HG03066 (cell line): ENCODE measurements at regions not wholly inside any gene's neighbourhood (a gene's known extent, or its start where the extent isn't known, plus 50 kb on each side); places are given as distances from the start of the nearest gene placed in this dataset.

Source experiments
- ATAC-seq: cut with Tn5 transposase; IDR thresholded peaks from one replicate; pipeline ENCODE4 v1.9.1; 2021; ENCODE audit warnings: low read depth; ENCODE audit not compliant: unreplicated experiment

DNA sequence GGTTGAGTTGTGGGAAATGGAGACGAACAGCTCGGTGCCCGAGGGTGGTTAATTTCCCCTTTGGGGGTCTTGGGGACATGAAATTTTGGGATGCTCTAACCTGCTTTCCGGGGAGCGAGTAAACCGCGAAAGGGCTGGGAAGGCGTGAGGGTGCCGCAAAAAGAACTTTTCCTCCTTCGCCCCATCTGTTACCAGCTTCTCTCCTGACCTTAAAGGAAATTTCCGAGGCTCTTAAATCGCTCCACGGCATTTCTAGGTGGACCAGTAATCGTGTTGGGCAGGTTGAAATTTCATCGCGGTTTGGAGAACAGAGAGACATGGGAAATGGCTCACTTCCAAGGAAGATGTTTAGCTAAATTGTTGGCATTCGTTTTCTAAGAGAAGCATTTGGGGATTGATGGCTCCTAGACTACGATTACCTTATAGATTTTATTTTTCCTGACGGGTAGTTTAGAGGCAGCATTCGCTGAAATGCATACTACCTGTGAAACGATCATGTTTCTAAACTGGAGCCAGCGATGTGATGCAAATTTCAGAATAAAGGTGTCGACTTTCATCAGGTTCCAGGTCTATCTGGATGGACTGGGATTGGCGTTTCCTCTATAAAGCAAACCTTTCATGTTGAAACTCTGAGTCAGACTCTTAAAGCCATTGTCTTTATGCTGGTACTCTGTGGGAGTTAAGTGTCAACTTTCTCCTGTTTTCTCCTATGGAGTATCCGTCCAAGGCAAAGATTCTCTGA, 414.5 kb downstream of the PCNX1 start:
- ATAC-seq: no peak

DNA sequence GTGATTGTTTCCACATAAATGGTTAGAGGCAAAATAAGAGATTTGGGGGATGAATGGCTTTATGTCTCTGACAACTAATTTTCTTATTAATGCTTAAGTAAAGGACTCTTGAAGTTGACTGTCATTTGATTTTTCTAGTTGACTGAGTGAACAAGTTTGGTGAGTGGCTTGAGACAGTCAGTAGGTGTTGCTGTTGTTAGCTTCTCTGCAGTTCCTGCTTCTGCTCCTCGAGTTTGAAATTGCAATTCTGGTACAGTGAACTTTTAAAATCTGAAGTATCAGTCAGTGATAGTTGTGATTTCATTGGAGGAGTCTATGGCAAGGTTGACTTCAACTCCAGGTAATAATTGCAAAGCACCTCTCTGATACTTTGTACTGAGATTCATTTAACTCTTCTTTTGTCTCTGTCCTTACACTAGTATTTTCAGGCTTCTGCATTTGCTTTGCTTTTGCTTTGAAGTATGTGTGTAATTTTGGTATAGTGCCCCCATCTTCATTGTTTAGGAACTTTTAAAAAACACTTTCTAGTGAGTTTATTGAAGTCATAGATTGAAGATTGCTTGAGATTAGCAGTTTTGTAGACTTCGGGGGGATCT, 415.5 kb downstream of the PCNX1 start:
- ATAC-seq: no peak

DNA sequence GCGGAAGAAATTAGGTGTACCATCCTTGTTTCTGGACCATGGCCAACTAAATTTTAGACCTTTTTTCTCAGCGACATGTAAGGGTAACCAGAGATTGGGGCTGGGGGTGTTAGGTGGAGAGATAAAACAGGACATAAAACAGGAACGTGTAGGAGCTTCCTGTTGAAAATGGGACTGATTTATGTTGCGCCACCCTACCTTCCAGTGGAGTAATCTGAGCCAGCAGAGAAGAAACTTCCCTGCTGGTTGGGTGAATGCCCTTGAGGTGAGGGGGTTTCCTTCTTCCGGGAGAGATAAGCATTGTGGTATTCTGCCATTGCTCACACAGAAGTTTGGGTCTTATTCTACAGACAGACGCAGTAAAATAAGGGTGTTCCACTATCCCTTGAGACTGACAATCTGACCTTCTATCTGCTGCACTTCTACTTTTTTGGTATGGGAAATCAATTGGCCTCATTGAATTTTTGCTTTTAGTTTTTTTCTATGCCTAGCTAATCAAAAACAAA, 417.6 kb downstream of the PCNX1 start:
- no peak for ATAC-seq

DNA sequence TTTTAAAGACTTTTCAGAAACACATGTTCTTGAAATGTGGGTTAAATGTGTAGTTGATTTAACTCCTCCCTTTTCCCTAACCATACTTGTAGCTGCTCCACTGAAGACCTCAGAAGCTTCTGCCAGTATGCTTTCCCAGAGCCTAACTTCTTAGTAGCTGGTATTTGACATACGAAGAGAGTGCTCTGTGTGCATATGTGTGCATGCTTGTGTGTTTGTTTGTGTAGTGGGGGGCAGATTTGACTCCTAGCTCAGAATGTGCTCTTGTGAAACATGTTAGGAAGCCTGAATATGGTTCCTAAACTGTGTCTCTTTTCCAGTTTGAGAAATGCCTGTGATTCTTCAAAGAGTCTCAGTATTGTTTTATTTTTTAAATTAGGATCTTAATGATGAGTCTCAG, 420.4 kb downstream of the PCNX1 start:
- ATAC-seq: no peak

DNA sequence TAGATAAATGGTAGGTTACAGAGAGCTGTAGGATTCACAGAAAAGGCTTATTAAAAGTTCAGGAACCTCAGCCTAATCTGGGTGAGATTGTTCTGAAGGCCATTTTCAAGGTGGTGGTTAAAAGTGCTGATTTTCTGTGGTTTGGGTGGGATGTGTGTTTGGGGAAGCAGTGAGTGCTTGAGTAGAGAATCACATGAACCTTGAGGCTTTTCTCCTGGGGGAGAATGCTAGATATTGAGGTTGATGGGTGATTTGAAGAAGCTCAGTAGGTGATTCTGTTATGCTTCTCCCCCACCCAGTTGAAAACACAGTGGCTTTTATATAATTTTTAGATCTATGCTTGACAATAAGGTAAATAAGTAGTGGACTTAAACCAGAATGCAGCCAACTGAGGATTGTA, 420.9 kb downstream of the PCNX1 start:
- no peak for ATAC-seq

DNA sequence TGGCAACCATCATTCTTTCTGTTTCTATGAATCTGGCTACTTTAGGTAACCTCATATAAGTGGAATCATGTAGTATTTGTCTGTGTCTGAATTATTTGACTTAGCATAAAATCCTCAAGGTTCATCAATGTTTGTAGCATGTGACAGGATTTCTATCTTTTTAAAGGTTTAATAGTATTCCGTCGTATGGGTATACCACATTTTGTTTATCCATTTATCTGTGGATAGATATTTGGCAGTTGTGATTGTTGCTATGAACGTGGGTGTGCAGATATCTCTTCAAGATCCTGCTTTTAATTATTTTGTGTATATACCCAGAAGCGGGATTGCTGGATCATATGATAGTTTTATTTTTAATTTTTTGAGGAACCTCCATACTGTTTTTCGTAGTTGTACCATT, 421.7 kb downstream of the PCNX1 start:
- ATAC-seq: no peak

DNA sequence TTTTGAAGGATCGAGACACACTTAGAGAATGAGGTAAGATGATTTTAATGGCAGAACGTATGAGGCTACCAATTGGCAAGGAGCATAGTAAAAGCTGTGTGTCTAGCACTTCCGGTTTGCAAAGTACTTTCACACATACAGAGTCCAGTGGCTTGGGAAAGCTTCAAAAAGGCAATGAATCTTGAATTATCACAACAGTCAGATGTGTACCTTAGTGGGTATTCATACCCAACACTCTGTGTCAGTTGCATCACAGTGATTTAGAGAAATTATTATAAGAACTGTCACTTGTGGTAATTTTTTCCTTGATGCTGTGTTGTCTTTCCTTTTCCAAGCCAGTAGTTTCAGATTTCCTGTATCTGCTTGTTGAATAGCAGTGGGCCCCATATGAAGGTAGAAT, 424.1 kb downstream of the PCNX1 start:
- no peak for ATAC-seq

DNA sequence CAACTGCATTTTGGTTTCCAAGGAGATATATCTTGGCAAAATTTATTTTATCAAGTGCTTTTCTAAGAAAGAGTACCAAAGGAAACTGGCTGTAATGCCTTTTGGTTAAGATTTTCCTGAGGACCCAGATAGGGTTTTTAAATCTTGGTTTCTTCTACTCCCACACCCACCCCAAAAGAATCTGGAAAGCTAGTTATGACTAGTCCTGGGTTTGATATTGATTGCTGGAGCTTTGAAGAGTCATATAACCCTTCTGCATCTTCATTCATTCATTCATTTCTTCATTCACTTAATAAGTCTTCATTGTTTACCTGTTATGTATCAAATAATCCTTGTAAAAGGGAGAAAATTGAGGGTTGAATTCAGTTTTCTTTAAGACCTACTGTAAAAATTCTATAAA, 425.2 kb downstream of the PCNX1 start:
- ATAC-seq: no peak

DNA sequence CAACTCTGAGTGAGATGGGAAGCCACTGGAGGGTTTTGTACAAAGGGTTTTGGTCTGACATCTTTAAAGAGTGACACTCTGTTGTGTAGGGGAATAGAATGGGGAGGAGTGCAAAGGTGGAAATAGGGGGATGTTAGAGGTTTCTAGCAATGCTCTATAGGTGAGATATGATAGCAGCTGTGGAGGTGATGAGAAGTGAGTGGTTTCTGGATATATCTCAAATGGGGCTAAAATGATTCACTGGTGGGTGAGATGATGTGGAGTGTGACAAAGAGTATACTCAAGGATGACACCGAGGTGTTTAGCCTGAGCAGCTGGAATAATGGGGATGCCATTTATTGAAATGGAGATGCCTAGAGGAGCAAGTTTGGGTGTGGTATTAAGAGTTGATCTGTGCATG, 426.4 kb downstream of the PCNX1 start:
- no peak for ATAC-seq

DNA sequence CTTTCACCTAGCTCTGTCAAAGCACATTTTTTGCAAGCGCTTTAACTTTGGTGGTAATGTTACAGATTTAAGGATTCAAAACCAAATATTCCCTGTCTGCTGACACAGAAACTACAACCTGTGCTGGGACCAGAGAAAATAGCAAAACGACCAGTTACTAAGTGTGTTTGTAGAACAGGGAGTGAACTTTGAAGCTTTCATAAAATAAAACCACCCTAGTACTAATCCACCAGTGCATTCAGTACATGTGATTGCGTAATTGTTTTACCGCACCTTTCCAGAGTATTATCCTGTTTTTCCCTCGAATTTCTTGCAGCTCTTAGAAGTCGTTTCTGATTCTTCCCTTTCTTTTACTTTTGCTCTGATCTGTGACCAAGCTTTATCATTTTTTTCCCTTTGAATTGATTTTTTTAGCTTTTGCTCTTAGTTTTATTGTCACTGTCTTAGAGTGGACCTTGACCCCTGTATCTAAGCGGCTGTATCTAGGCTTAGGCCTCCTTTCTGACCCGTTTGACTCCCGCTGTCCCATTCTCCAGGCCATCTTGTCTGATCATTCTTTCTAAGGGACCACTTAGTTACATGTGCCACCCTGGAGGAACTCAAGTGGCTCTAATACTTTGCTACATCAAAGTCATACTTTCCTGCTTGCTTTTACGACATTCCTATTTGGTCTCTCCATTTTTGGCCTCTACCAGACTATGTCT, 429.4 kb downstream of the PCNX1 start:
- ATAC-seq: no peak

DNA sequence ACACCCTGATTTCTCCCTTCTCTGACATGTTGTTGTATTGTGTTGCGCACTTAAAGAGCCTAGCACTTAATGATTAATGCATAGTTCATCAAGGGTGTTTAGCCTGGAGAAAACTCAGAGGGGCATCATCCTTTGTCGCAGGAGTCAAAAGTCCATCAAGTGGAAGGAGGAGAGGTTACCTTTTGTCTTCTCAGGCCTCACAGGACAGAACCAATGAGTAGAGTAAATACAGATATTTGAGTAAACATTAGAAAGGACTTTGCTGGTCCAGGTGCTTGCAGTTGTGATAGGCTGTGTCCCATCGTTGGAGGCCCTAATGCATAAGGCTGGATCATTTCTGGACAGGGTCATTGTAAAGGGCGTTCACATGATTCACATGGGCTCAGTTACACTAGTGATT, 430.9 kb downstream of the PCNX1 start:
- ATAC-seq: no peak

DNA sequence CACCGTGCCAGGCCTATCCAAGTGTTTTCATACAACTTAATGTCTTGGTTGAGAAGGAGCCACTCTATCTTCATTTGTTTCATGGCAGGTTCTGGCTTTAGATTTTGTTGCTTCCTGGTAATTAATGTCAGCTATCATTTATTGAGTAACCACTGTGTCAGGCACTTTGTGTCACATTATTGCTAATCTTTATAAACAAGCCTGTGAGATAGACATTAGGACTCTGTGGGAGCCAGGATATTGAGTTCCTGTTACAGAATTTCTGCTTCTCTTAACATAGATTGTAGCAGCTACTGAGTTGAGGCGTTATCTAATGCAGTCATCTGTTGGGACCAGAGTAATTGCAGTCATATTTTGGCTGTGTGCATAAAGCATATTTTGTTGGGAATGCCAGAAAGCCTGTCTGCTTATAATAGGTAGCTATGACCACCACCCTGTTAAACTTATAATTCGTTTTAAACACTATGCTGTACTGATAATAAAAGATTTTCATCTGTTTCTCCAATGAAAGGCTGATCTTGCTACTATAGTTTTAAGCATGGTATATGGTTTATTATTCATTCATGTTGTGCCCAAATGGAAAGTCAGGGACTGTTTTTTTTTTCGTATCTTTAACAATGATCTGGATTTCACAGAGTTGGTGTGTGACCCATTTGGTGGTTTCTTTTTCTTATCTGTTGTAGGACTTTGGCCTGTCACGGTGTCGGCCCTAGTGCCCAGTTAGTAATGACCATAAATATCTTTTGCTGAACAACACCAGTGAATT, 432.6 kb downstream of the PCNX1 start:
- ATAC-seq: no peak

DNA sequence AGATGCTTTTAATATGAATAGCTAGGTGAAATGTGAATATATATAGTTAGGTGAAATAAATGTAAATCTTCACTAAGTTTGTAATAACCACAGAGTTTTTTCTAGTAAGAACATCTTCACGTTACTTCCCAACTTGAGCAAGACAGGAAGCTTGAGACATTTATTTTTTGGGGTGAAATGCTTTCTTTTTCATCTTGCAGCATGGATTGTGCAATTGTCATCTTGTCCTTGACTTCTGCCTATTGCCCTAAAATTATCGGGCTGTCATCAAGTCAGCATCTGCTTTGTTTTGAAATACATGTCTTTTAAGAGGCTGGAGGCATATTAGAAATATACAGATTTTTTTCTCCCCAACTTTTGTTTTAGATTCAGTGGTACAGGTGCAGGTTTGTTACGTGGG, 433.9 kb downstream of the PCNX1 start:
- no peak for ATAC-seq

DNA sequence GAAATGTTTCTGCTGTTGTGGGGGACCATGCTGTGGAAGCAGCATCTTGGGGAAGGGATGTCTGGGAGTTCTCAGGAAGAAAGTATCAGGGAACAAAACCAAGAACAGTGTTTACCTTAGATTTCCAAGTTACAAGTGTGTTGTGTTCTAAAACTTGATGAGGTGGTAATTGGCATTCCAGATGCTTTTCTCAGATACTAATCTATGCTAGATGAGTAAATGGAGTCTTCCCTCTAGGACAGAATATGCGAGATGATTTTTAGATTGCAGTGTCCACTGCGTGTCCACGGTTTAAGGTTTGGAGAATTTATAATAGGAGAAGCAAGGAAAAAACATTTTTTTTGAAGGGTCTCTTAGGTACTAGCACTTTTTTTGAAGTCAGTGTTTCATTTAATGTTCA, 436.5 kb downstream of the PCNX1 start:
- ATAC-seq: no peak

DNA sequence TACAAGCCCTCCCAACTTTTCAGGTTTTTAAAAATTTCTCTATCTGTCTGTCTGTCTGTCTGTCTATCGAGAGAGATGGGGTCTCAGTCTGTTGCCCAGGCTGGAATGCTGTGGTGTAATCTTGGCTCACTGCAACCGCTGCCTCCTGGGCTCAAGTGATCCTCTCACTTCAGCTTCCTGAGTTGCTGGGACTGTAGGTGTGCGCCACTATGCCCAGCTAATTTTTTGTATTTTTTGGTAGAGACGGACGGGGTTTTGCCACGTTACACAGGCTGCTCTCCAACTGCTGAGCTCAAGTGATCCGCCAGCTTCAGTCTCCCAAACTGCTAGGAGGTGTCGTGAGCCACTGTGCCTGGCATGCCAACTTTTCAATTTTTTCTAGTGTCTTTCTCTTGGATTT, 437.2 kb downstream of the PCNX1 start:
- no peak for ATAC-seq

DNA sequence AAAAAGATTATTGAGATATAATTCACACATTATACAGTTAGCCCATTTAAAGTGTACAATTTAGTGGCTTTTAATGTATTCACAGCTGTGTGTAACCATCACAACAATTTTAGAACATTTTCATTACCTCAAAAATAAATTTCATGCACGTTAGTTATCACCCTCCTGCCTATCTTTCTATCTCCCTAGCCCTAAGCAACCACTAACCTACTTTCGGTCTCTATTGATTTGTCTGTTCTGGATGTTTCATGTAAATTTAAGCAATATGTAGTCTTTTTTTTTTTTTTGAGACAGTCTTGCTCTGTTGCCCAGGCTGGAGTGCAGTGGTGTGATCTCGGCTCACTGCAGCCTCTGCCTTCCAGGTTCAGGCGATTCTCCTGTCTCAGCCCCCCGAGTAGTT, 439.4 kb downstream of the PCNX1 start:
- no peak for ATAC-seq

DNA sequence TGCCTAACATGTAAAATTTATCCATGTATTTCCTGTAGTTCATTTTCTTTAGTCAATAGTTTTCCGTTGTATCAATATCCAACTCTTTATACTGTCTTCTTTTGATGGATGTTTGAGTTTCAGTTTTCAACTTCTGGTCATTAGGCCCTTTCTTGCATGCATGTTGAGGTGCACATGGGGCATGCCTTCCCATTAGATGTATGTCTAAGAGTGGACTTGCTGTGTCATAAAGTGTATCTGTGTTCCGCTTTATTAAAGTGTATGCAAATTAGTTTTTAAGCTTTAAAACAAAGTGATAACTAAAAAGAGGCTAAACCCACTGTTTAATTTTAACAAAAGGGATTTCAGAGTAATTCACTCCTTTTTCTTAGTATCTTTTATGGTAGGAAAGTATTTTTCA, 441.1 kb downstream of the PCNX1 start:
- ATAC-seq: no peak

DNA sequence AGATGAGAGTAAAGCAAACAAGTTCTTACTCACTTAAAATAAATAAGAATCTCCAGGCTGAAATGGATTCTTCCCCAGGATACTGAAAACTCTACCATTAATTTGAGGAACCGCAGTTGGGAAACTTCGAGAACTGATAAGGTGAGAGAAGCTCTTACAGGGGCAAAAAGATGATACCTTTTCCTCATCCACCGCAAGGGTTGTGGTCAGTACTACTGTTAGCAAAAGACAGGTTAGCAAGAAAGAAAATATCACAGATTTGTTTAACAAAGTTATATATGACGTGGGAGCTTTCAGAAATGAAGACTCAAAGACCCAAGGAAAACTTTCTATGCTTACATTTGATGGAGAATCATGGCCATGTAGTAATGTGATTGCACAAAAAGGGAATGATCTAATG, 441.6 kb downstream of the PCNX1 start:
- ATAC-seq: no peak

DNA sequence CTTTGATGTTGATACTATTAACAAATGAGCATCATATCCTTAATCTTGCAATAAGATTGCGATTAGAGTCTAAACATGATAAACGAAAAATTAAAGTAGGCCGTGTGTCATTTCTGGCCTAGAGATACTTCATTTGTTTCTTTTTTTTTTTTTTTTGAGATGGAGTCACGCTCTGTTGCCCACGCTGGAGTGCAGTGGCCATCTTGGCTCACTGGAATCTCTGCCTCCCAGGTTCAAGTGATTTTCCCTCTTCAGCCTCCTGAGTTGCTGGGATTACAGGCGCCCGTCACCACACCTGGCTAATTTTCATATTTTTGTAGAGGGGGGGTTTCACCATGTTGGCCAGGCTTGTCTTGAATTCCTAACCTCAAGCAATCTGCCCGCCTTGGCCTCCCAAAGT, 446.9 kb downstream of the PCNX1 start:
- ATAC-seq: no peak

DNA sequence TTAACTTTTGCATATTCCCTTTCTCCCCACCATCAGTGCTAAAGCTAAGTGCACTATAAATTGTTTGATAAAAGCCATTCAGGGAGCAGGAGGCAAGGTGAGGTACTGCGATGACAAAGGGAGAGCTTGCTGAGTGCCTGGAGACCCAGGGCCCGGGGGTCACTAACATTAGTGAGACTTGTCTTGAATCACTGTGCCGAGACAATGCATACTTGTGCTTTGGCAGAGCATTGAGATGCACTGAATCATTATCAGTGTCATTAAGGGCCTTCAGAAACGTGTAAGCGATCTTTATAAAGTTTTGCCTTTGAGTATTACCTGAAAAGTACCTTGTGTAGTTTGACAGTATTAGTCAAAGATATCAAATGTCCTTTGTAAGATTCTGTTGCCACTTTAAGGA, 447.5 kb downstream of the PCNX1 start:
- no peak for ATAC-seq
